ENCODE measurements at regions not wholly inside any gene's neighbourhood (a gene's known extent, or its start where the extent isn't known, plus 50 kb on each side); places are given as distances from the start of the nearest gene placed in this dataset.
"Not testable (repeated sequence)": the region's sequence is repeated elsewhere in the genome, so short reads cannot be mapped to it uniquely, and the experiment has no call there.

GRCh38 chr7:152544481-152544927 is 108.7 kb upstream of the KMT2C start:
- H3K4ac ChIP-seq (ENCODE audit: low read depth in 1 of 2, low read length in 2 of 2): no peak overlapping the region
- H3K4me2 ChIP-seq (ENCODE audit: low read length, poor library complexity, severe bottlenecking): no peak overlapping the region
- no peak overlapping the region for H3K27ac ChIP-seq (ENCODE audit: low read length, poor library complexity, severe bottlenecking)
- DNase-seq: no peak
- no peak overlapping the region for H4K8ac ChIP-seq (ENCODE audit: low read length)
- H3K36me3 ChIP-seq (ENCODE audit: control insufficient read depth in 1 of 2, insufficient read depth in 2 of 2, low read depth in 1 of 2, low read length in 2 of 2): no peaks in the 10 kb centered on the region
- no peak overlapping the region for H2BK15ac ChIP-seq (ENCODE audit: low read depth, poor library complexity, severe bottlenecking)
- H4K91ac ChIP-seq (ENCODE audit: low read length): no peak overlapping the region
- H3K9me3 ChIP-seq (ENCODE audit: control insufficient read depth, low read length): no peaks in the 10 kb centered on the region
- no peaks in the 10 kb centered on the region for H3K4me1 ChIP-seq (ENCODE audit: control insufficient read depth, insufficient read depth, low read depth, low read length)
- H3K18ac ChIP-seq (ENCODE audit: low read depth in 1 of 2, low read length in 2 of 2): no peak overlapping the region
- no peaks in the 10 kb centered on the region for H3K79me1 ChIP-seq (replicated peaks; ENCODE audit: low read length, poor library complexity, severe bottlenecking)
- no peaks in the 10 kb centered on the region for H3K27me3 ChIP-seq (ENCODE audit: control insufficient read depth in 1 of 2, insufficient read depth in 1 of 2, low read length in 2 of 2)
- H3K23ac ChIP-seq (ENCODE audit: low read length in 2 of 2): no peak overlapping the region
- no peak overlapping the region for H2AK5ac ChIP-seq (ENCODE audit: low read length, severe bottlenecking)
- H2BK120ac ChIP-seq (ENCODE audit: low read depth, low read length): no peak overlapping the region
- H2AFZ ChIP-seq (ENCODE audit: low read depth, low read length): no peak overlapping the region
- WGBS: 53% methylated on average over 21 of the region's 21 CpGs
- no peak overlapping the region for H3K14ac ChIP-seq (ENCODE audit: low read length in 2 of 2)
- no peak overlapping the region for H3K9ac ChIP-seq (ENCODE audit: low read length)
- H2BK12ac ChIP-seq (ENCODE audit: low read length in 2 of 2): no peak overlapping the region
- H3K4me3 ChIP-seq (ENCODE audit: insufficient read depth in 1 of 2, low read depth in 1 of 2, low read length in 2 of 2): no peak overlapping the region
- no peak overlapping the region for H2BK5ac ChIP-seq (ENCODE audit: low read depth, low read length, poor library complexity, severe bottlenecking)

- Histone ChIP-seq H3K14ac (ENCODE audit: low read length in 2 of 2) (no peak overlapping the region), H2AFZ (ENCODE audit: low read depth, low read length) (no peak overlapping the region), H3K23ac (ENCODE audit: low read length in 2 of 2) (no peak overlapping the region), H2BK12ac (ENCODE audit: low read length in 2 of 2) (no peak overlapping the region), H4K91ac (ENCODE audit: low read length) (no peak overlapping the region), H3K4ac (ENCODE audit: low read depth in 1 of 2, low read length in 2 of 2) (no peak overlapping the region), H3K4me1 (ENCODE audit: control insufficient read depth, insufficient read depth, low read depth, low read length) (no peaks in the 10 kb centered on the region), H4K8ac (ENCODE audit: low read length) (no peak overlapping the region), H2BK15ac (ENCODE audit: low read depth, poor library complexity, severe bottlenecking) (no peak overlapping the region), H3K4me2 (ENCODE audit: low read length, poor library complexity, severe bottlenecking) (no peak overlapping the region), H3K27me3 (ENCODE audit: control insufficient read depth in 1 of 2, insufficient read depth in 1 of 2, low read length in 2 of 2) (no peaks in the 10 kb centered on the region), H2AK5ac (ENCODE audit: low read length, severe bottlenecking) (no peak overlapping the region), H3K79me1 (replicated peaks; ENCODE audit: low read length, poor library complexity, severe bottlenecking) (no peaks in the 10 kb centered on the region), H3K4me3 (ENCODE audit: insufficient read depth in 1 of 2, low read depth in 1 of 2, low read length in 2 of 2) (no peak overlapping the region), H3K36me3 (ENCODE audit: control insufficient read depth in 1 of 2, insufficient read depth in 2 of 2, low read depth in 1 of 2, low read length in 2 of 2) (no peaks in the 10 kb centered on the region), H3K18ac (ENCODE audit: low read depth in 1 of 2, low read length in 2 of 2) (no peak overlapping the region), H2BK5ac (ENCODE audit: low read depth, low read length, poor library complexity, severe bottlenecking) (no peak overlapping the region), H3K27ac (ENCODE audit: low read length, poor library complexity, severe bottlenecking) (no peak overlapping the region), H3K9me3 (ENCODE audit: control insufficient read depth, low read length) (no peaks in the 10 kb centered on the region), H2BK120ac (ENCODE audit: low read depth, low read length) (no peak overlapping the region), H3K9ac (ENCODE audit: low read length) (no peak overlapping the region)
- no peak for DNase-seq
- WGBS: 68% methylated on average over 3 of the region's 5 CpGs
These were observed 108.0 kb upstream of the KMT2C start for GRCh38 chr7:152543799-152544198.

GRCh38 chr7:152541892-152542291 is 106.1 kb upstream of the KMT2C start:
- H3K79me1 ChIP-seq (replicated peaks; ENCODE audit: low read length, poor library complexity, severe bottlenecking): no peaks in the 10 kb centered on the region
- no peak overlapping the region for H3K4ac ChIP-seq (ENCODE audit: low read depth in 1 of 2, low read length in 2 of 2)
- H3K18ac ChIP-seq (ENCODE audit: low read depth in 1 of 2, low read length in 2 of 2): no peak overlapping the region
- WGBS: 96% methylated on average over 3 of the region's 5 CpGs
- H3K36me3 ChIP-seq (ENCODE audit: control insufficient read depth in 1 of 2, insufficient read depth in 2 of 2, low read depth in 1 of 2, low read length in 2 of 2): no peaks in the 10 kb centered on the region
- no peak overlapping the region for H4K91ac ChIP-seq (ENCODE audit: low read length)
- no peak overlapping the region for H3K9ac ChIP-seq (ENCODE audit: low read length)
- H2BK15ac ChIP-seq (ENCODE audit: low read depth, poor library complexity, severe bottlenecking): no peak overlapping the region
- H4K8ac ChIP-seq (ENCODE audit: low read length): no peak overlapping the region
- H2BK12ac ChIP-seq (ENCODE audit: low read length in 2 of 2): no peak overlapping the region
- DNase-seq: no peak
- H2BK5ac ChIP-seq (ENCODE audit: low read depth, low read length, poor library complexity, severe bottlenecking): no peak overlapping the region
- H2AK5ac ChIP-seq (ENCODE audit: low read length, severe bottlenecking): no peak overlapping the region
- no peak overlapping the region for H3K4me3 ChIP-seq (ENCODE audit: insufficient read depth in 1 of 2, low read depth in 1 of 2, low read length in 2 of 2)
- no peak overlapping the region for H2AFZ ChIP-seq (ENCODE audit: low read depth, low read length)
- H3K14ac ChIP-seq (ENCODE audit: low read length in 2 of 2): no peak overlapping the region
- H3K23ac ChIP-seq (ENCODE audit: low read length in 2 of 2): no peak overlapping the region
- no peak overlapping the region for H3K4me2 ChIP-seq (ENCODE audit: low read length, poor library complexity, severe bottlenecking)
- no peaks in the 10 kb centered on the region for H3K9me3 ChIP-seq (ENCODE audit: control insufficient read depth, low read length)
- no peak overlapping the region for H2BK120ac ChIP-seq (ENCODE audit: low read depth, low read length)
- H3K27ac ChIP-seq (ENCODE audit: low read length, poor library complexity, severe bottlenecking): no peak overlapping the region
- no peaks in the 10 kb centered on the region for H3K27me3 ChIP-seq (ENCODE audit: control insufficient read depth in 1 of 2, insufficient read depth in 1 of 2, low read length in 2 of 2)
- H3K4me1 ChIP-seq (ENCODE audit: control insufficient read depth, insufficient read depth, low read depth, low read length): peaks cover 3% of the 10 kb centered on the region

- H3K27me3 ChIP-seq (ENCODE audit: control insufficient read depth in 1 of 2, insufficient read depth in 1 of 2, low read length in 2 of 2); H3K18ac ChIP-seq (ENCODE audit: low read depth in 1 of 2, low read length in 2 of 2); H2AK5ac ChIP-seq (ENCODE audit: low read length, severe bottlenecking); H2BK15ac ChIP-seq (ENCODE audit: low read depth, poor library complexity, severe bottlenecking); H3K27ac ChIP-seq (ENCODE audit: low read length, poor library complexity, severe bottlenecking); H2BK12ac ChIP-seq (ENCODE audit: low read length in 2 of 2); H3K9me3 ChIP-seq (ENCODE audit: control insufficient read depth, low read length); H2BK5ac ChIP-seq (ENCODE audit: low read depth, low read length, poor library complexity, severe bottlenecking); H4K8ac ChIP-seq (ENCODE audit: low read length); H3K23ac ChIP-seq (ENCODE audit: low read length in 2 of 2); H3K4me3 ChIP-seq (ENCODE audit: insufficient read depth in 1 of 2, low read depth in 1 of 2, low read length in 2 of 2); H3K4ac ChIP-seq (ENCODE audit: low read depth in 1 of 2, low read length in 2 of 2); H3K79me1 ChIP-seq (replicated peaks; ENCODE audit: low read length, poor library complexity, severe bottlenecking); H2BK120ac ChIP-seq (ENCODE audit: low read depth, low read length); DNase-seq; H2AFZ ChIP-seq (ENCODE audit: low read depth, low read length); H3K9ac ChIP-seq (ENCODE audit: low read length); H4K91ac ChIP-seq (ENCODE audit: low read length); H3K4me1 ChIP-seq (ENCODE audit: control insufficient read depth, insufficient read depth, low read depth, low read length); H3K4me2 ChIP-seq (ENCODE audit: low read length, poor library complexity, severe bottlenecking); H3K36me3 ChIP-seq (ENCODE audit: control insufficient read depth in 1 of 2, insufficient read depth in 2 of 2, low read depth in 1 of 2, low read length in 2 of 2); H3K14ac ChIP-seq (ENCODE audit: low read length in 2 of 2): not testable (repeated sequence)
- WGBS: 96% methylated on average over 17 of the region's 17 CpGs
These were observed 103.3 kb upstream of the KMT2C start for GRCh38 chr7:152539190-152539495.

Measured in mesenchymal stem cell (in vitro differentiated cells and primary cell).